DMS114 treated with DMSO at 0.1 percent for 48 hours (cell line): ENCODE measurements at regions not wholly inside any gene's neighbourhood (a gene's known extent, or its start where the extent isn't known, plus 50 kb on each side); places are given as distances from the start of the nearest gene placed in this dataset.
"Not testable (repeated sequence)": the region's sequence is repeated elsewhere in the genome, so short reads cannot be mapped to it uniquely, and the experiment has no call there.

Experiments
- DNase-seq: peaks from one replicate; lab custom pipeline; 2025; ENCODE audit not compliant: unreplicated experiment; lab: John Stamatoyannopoulos, UW

- no peak for DNase-seq
Measured at GRCh38 chr11:42812361-42812760, 499.4 kb upstream of the API5 start.

- no peak for DNase-seq
Measured at GRCh38 chr11:42812960-42813359, 498.8 kb upstream of the API5 start.

GRCh38 chr11:42816471-42816870 is 495.3 kb upstream of the API5 start:
- no peak for DNase-seq

GRCh38 chr11:42819126-42819525 is 492.7 kb upstream of the API5 start:
- no peak for DNase-seq

GRCh38 chr11:42822188-42822587 is 489.6 kb upstream of the API5 start:
- not testable (repeated sequence) for DNase-seq

- no peak for DNase-seq
Measured at GRCh38 chr11:42823546-42823945, 488.2 kb upstream of the API5 start.

- DNase-seq, result no peak
Measured at GRCh38 chr11:42824067-42824466, 487.7 kb upstream of the API5 start.

GRCh38 chr11:42825598-42825997 is 486.2 kb upstream of the API5 start:
- DNase-seq, result no peak

- DNase-seq, result no peak
Measured at GRCh38 chr11:42827845-42828244, 484.0 kb upstream of the API5 start.

- no peak for DNase-seq
Measured at GRCh38 chr11:42837994-42838393, 473.8 kb upstream of the API5 start.

- DNase-seq, result no peak
Measured at GRCh38 chr11:42840176-42840829, 471.5 kb upstream of the API5 start.

GRCh38 chr11:42840860-42841259 is 470.9 kb upstream of the API5 start:
- DNase-seq, result no peak

GRCh38 chr11:42841556-42841955 is 470.2 kb upstream of the API5 start:
- DNase-seq, result no peak

- no peak for DNase-seq
Measured at GRCh38 chr11:42849362-42849761, 462.4 kb upstream of the API5 start.

- no peak for DNase-seq
Measured at GRCh38 chr11:42857344-42857743, 454.5 kb upstream of the API5 start.

GRCh38 chr11:42870480-42870879 is 441.3 kb upstream of the API5 start:
- DNase-seq, result no peak

GRCh38 chr11:42873800-42874405 is 437.9 kb upstream of the API5 start:
- DNase-seq, result not testable (repeated sequence)

GRCh38 chr11:42881335-42881734 is 430.5 kb upstream of the API5 start:
- DNase-seq, result not testable (repeated sequence)

- no peak for DNase-seq
Measured at GRCh38 chr11:42890773-42891172, 421.0 kb upstream of the API5 start.

GRCh38 chr11:42901084-42901483 is 410.7 kb upstream of the API5 start:
- no peak for DNase-seq

- DNase-seq, result no peak
Measured at GRCh38 chr11:42906226-42906625, 405.6 kb upstream of the API5 start.

- no peak for DNase-seq
Measured at GRCh38 chr11:42913731-42914130, 398.1 kb upstream of the API5 start.

GRCh38 chr11:42923651-42924050 is 388.1 kb upstream of the API5 start:
- no peak for DNase-seq
